NCI-H1105 treated with DMSO at 0.1 percent for 48 hours (cell line): ENCODE measurements at regions not wholly inside any gene's neighbourhood (a gene's known extent, or its start where the extent isn't known, plus 50 kb on each side); places are given as distances from the start of the nearest gene placed in this dataset.
"Not testable (repeated sequence)": the region's sequence is repeated elsewhere in the genome, so short reads cannot be mapped to it uniquely, and the experiment has no call there.

Experiments
- DNase-seq: peaks from one replicate; lab custom pipeline; 2025; lab: John Stamatoyannopoulos, UW

- DNase-seq: no peak
These were observed 81.4 kb downstream of the RERGL start for GRCh38 chr12:18008642-18009041.

- no peak for DNase-seq
These were observed 90.7 kb downstream of the RERGL start for GRCh38 chr12:17999174-17999801.

GRCh38 chr12:17992002-17992656 is 97.9 kb downstream of the RERGL start:
- DNase-seq: peak; percentile 49

- DNase-seq: no peak
These were observed 107.4 kb downstream of the RERGL start for GRCh38 chr12:17982556-17982955.

- DNase-seq: no peak
These were observed 113.8 kb downstream of the RERGL start for GRCh38 chr12:17976202-17976601.

- DNase-seq: no peak
These were observed 114.2 kb downstream of the RERGL start for GRCh38 chr12:17975763-17976162.

GRCh38 chr12:17975239-17975638 is 114.8 kb downstream of the RERGL start:
- DNase-seq: no peak

- DNase-seq: no peak
These were observed 118.1 kb downstream of the RERGL start for GRCh38 chr12:17971850-17972249.

- DNase-seq: no peak
These were observed 135.2 kb downstream of the RERGL start for GRCh38 chr12:17954788-17955187.

GRCh38 chr12:17950898-17951297 is 139.1 kb downstream of the RERGL start:
- no peak for DNase-seq

- no peak for DNase-seq
These were observed 140.3 kb downstream of the RERGL start for GRCh38 chr12:17949558-17950141.

GRCh38 chr12:17928708-17929366 is 161.2 kb downstream of the RERGL start:
- DNase-seq: peak; percentile 18

- DNase-seq: no peak
These were observed 172.0 kb downstream of the RERGL start for GRCh38 chr12:17918013-17918412.

GRCh38 chr12:17884581-17884980 is 205.4 kb downstream of the RERGL start:
- DNase-seq: no peak

- no peak for DNase-seq
These were observed 211.3 kb downstream of the RERGL start for GRCh38 chr12:17878714-17879113.

GRCh38 chr12:17875230-17875629 is 214.8 kb downstream of the RERGL start:
- DNase-seq: no peak

- DNase-seq: no peak
These were observed 223.2 kb downstream of the RERGL start for GRCh38 chr12:17866802-17867201.

GRCh38 chr12:17855548-17855947 is 234.4 kb downstream of the RERGL start:
- DNase-seq: not testable (repeated sequence)

GRCh38 chr12:17853054-17853453 is 236.9 kb downstream of the RERGL start:
- DNase-seq: no peak

- no peak for DNase-seq
These were observed 248.5 kb downstream of the RERGL start for GRCh38 chr12:17841496-17841895.

GRCh38 chr12:17829813-17830212 is 260.2 kb downstream of the RERGL start:
- no peak for DNase-seq

- no peak for DNase-seq
These were observed 271.1 kb downstream of the RERGL start for GRCh38 chr12:17818931-17819330.

- peak; percentile 46 for DNase-seq
These were observed 279.6 kb downstream of the RERGL start for GRCh38 chr12:17810399-17810798.
